ENCODE measurements at regions not wholly inside any gene's neighbourhood (a gene's known extent, or its start where the extent isn't known, plus 50 kb on each side); places are given as distances from the start of the nearest gene placed in this dataset.

- TF ChIP-seq CTCF (IDR thresholded peaks at IDR 0.05; ENCODE audit: low read depth, low read length) (no peak), EZH2phosphoT487 (IDR thresholded peaks at IDR 0.05; ENCODE audit: low read depth) (no peak)
Observed at GRCh38 chr12:92072112-92072511, 73.5 kb downstream of the BTG1 start.

Measured in OCI-LY3 (cell line).